GM21367 (cell line): ENCODE measurements at regions not wholly inside any gene's neighbourhood (a gene's known extent, or its start where the extent isn't known, plus 50 kb on each side); places are given as distances from the start of the nearest gene placed in this dataset.

Experiments used
- ATAC-seq: cut with Tn5 transposase; IDR thresholded peaks from one replicate; pipeline ENCODE4 v1.9.1; 2021; ENCODE audit not compliant: unreplicated experiment

GRCh38 chr2:8623958-8624591, 57.8 kb upstream of the ID2 start:
- ATAC-seq, result no peak

DNA sequence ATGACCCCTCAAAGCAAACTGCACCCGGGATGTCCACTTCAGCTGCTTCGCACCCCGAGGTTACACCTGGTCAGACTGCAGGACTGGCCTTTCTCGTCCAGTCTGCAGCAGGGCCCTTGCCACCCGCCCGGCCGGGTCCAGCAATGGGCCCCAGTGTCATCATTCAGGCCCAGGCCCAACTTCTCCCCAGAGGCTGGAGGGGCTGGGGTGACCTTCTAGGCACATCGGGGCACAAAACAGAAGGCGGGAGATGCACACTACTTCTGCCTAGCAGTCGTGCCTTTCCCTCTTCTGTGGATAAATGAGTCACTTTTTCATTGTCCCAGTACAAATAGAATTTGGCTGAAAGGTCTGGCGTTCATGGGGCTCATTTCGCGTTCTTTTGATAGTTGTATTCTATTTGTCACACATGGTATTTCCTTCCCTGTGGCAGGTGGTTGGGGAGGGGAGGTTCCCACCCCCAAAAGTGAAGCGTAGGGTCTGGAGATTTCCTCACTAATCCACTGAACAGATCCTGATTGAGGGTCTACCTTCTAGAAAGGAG, 56.9 kb upstream of the ID2 start:
- ATAC-seq, result no peak

- no peak for ATAC-seq
These were observed 56.2 kb upstream of the ID2 start for GRCh38 chr2:8625399-8626300.

GRCh38 chr2:8626572-8626971, 55.3 kb upstream of the ID2 start:
- no peak for ATAC-seq

- ATAC-seq, result no peak
These were observed 54.7 kb upstream of the ID2 start for GRCh38 chr2:8627019-8627691.

DNA sequence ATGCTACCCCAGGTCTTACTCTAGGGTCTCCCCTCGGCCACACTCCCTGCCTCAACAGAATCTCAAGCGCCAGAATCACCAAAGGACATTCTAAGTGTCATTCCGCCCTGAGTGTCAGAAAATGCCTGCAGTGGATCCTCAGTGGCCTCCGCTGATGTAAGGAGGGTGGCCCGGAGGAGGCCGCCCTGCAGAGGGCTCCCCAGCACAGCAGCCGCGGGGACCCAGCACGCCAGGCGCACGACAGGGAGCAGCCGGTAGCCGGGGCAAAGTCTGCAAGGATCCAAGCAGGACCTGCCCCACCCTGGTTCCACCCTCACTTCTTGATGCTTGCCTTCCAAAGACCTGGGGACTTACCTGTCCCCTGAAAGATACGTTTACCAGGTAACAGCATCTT, 54.2 kb upstream of the ID2 start:
- ATAC-seq, result no peak

GRCh38 chr2:8628179-8628865, 53.5 kb upstream of the ID2 start:
- ATAC-seq, result no peak

- ATAC-seq, result no peak
These were observed 53.0 kb upstream of the ID2 start for GRCh38 chr2:8628866-8629209.

DNA sequence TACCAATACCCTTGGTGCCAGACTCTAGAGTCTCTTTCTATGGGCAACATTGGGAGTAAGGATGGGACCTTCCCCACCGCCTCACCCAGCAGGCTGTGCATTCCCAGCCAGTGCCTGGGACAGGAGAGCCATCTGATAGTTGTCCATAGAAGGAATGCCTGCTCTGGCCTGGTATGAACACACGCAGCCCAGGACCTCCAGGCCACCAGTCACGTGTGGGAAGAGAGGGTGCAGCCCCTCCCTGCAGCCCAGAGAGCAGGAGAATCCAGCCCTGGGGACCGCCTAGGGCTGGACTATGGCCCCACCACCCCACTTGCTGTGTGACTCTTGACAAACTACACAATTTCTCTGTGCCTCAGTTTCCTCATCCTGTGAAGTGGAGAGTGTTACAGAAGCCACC, 52.5 kb upstream of the ID2 start:
- no peak for ATAC-seq

DNA sequence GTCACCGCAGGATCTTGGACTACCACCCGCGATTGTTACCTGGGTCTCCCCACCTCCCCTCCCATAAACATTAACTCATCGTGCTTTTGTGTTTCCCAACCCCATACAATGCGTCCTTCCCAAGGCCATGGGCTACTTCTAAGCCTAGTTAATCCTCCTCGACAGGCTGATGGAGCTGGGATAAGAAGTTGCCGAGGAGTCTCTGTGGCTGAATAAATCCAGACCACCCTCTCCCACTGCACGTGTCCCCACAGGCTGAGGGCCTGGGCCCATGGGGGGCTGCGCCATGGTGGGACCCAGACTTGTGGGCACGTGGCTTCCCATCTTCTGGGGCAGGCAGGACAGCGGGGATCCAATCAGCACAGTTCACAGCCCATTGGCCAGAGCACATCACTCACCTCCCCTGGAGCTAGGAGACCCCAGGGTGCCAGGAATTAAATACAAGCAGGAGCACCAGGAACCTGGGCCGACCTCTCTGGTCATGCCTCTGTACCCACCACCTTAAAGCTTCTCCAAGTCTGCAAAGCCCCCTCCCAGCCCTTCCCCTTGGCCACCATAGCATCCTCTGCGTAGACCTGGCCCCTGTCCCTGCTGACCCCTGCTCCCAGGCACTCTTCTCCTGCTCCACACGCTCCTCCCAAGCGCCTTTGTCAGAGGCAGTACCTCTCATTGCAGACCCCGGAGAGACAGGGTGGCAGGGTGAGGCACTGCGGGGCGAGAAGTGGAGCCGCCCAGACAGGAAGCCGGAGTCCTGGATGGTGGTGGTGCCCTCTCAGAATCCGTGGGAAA, 51.0 kb upstream of the ID2 start:
- no peak for ATAC-seq

DNA sequence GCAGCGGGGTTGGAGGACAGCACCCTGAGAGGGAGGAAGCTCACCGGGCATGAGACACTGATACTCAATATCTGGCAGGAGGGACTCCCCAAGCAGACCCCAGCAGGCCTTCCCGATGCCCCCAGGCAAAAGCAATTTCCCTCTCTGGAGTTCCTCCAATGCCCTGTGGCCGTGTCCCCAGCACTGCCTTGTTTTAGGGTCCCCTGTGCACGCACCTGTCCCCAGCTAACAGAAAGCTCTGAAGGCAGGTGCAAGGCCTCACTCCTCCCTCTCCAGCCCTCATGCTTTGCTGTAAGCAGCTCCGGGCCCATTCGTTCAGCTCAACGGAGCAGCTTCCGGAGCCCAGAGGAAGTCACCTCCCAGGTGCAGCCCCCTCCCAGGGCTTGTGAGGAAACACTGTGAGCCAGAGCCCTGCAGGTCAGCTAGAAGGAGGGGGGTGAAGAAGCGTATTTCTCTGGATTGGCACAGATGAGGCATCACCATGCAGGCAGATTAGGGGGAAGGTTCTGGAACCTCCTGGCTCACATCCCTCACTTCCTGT, 50.3 kb upstream of the ID2 start:
- ATAC-seq, result no peak
